Epithelial cell of proximal tubule (primary cell): ENCODE measurements at regions not wholly inside any gene's neighbourhood (a gene's known extent, or its start where the extent isn't known, plus 50 kb on each side); places are given as distances from the start of the nearest gene placed in this dataset.
A peak's percentile ranks its signal among the peaks of the same experiment; 100 is the strongest.

Source experiments
- DNase-seq: peaks from one replicate; pipeline ENCODE4 v3.0.0-alpha.2; 2011; ENCODE audit warnings: low read depth
- H3K4me3 ChIP-seq: 2 replicates; pipeline ENCODE4 v1.5.1; 2011; ENCODE audit warnings: low read depth, mild to moderate bottlenecking, low read length
- TF ChIP-seq, protein P1 (sequence below): conservative IDR thresholded peaks from 2 replicates; pipeline ENCODE4 v1.5.1; 2012; ENCODE audit warnings: low read depth, mild to moderate bottlenecking, low read length

- DNase-seq = no peak
- H3K4me3 ChIP-seq = no peak overlapping the region
- TF ChIP-seq, protein P1, sequence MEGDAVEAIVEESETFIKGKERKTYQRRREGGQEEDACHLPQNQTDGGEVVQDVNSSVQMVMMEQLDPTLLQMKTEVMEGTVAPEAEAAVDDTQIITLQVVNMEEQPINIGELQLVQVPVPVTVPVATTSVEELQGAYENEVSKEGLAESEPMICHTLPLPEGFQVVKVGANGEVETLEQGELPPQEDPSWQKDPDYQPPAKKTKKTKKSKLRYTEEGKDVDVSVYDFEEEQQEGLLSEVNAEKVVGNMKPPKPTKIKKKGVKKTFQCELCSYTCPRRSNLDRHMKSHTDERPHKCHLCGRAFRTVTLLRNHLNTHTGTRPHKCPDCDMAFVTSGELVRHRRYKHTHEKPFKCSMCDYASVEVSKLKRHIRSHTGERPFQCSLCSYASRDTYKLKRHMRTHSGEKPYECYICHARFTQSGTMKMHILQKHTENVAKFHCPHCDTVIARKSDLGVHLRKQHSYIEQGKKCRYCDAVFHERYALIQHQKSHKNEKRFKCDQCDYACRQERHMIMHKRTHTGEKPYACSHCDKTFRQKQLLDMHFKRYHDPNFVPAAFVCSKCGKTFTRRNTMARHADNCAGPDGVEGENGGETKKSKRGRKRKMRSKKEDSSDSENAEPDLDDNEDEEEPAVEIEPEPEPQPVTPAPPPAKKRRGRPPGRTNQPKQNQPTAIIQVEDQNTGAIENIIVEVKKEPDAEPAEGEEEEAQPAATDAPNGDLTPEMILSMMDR = no peak
These were observed 320.9 kb downstream of the CDK5RAP2 start for GRCh38 chr9:120259100-120259499.

- TF ChIP-seq, protein P1 = no peak
- H3K4me3 ChIP-seq = no peak overlapping the region
- DNase-seq = no peak
These were observed 321.9 kb downstream of the CDK5RAP2 start for GRCh38 chr9:120258096-120258495.

GRCh38 chr9:120257483-120257882, 322.5 kb downstream of the CDK5RAP2 start:
- H3K4me3 ChIP-seq = no peak overlapping the region
- peak; percentile 10 for DNase-seq
- TF ChIP-seq, protein P1 = no peak

DNA sequence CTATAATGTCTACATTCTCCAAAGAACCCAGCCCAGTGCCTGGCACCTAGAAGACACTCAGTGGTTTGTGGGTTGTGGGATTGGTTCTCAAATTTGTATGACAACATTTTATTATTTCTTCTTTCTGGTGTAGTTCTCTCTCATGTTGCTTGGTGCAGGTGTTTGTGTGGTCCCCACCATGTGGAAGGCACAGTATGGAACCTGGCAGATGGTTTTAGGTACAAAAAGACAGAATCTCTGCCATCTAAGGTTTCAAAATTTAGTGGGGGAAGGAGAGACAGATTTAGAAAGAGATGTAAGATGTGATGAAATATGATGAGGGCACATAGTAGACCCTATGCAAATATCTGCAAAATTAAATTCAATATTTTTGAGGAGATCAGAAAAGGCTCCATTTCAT, 323.8 kb downstream of the CDK5RAP2 start:
- H3K4me3 ChIP-seq = no peak overlapping the region
- no peak for DNase-seq
- TF ChIP-seq, protein P1 = no peak

- no peak for DNase-seq
- TF ChIP-seq, protein P1 = no peak
- no peak overlapping the region for H3K4me3 ChIP-seq
These were observed 327.7 kb downstream of the CDK5RAP2 start for GRCh38 chr9:120252248-120252647.

DNA sequence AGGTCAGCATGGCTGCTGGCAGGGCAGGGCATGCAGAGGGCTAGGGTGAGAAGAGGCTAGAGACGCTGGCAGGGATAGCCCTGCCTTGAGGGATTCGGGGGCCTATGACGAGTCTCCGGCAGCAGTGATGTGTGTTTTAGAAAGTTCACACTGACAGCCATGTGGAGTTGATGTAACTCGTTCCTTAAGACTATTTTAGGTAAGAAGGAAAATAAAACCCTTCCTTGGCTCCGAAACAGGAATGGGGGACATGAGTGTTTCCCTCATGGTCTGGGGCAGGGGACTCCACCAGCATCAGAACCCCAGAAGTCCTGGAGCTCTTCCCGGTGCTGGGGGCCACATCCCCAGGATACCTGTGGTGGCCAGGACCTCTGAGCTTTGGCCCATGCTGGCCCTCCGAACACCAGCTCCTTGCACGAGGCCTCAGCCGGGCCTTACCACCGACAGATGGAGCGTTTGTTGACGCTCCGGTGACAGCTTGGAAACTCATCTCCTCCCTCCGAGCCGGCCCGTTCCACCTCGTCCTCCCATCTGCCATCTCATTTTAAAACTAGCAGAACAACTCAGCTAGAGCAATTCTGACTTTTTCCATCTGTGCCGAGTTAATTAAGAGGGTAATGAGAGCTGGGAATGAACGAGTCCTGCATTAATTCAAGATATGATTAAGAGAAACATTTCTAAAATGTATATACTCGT, 337.7 kb downstream of the CDK5RAP2 start:
- DNase-seq = no peak
- TF ChIP-seq, protein P1 = no peak

GRCh38 chr9:120236596-120236995, 343.4 kb downstream of the CDK5RAP2 start:
- no peak overlapping the region for H3K4me3 ChIP-seq
- no peak for DNase-seq
- TF ChIP-seq, protein P1 = no peak

More for the DNA sequence above, 337.7 kb downstream of the CDK5RAP2 start:
- H3K4me3 ChIP-seq = no peak overlapping the region
